K562 (cell line): ENCODE measurements at regions not wholly inside any gene's neighbourhood (a gene's known extent, or its start where the extent isn't known, plus 50 kb on each side); places are given as distances from the start of the nearest gene placed in this dataset.

Source experiments
- ILK ChIP-seq: fragments of 450-650 bp; IDR thresholded peaks from 2 replicates; pipeline ENCODE4 v1.6.1; 2016; ENCODE audit warnings: missing genetic modification characterization, low read depth, mild to moderate bottlenecking, missing compliant biosample characterization, moderate library complexity, borderline replicate concordance
- WHSC1 ChIP-seq: IDR thresholded peaks from one replicate; pipeline ENCODE4 v1.6.1; 2012; ENCODE audit warnings: low read length, control low read depth, inconsistent platforms
- TF ChIP-seq, protein P1 (sequence below): fragments of 150-350 bp; conservative IDR thresholded peaks from 2 replicates; pipeline ENCODE4 v1.6.1; 2014; ENCODE audit warnings: low read length
- TF ChIP-seq, protein P2 (sequence below), 2 experiments: fragments of 450-650 bp in 1 of 2; sonication (generic) in 1 of 2; formaldehyde crosslinking in 1 of 2; IDR thresholded peaks; 2 replicates each; pipeline versions ENCODE4 v1.7.1 to v1.9.0; 2016 to 2022; ENCODE audit warnings: inconsistent platforms in 1 of 2, mild to moderate bottlenecking in 1 of 2, missing genetic modification reagents in 1 of 2

DNA sequence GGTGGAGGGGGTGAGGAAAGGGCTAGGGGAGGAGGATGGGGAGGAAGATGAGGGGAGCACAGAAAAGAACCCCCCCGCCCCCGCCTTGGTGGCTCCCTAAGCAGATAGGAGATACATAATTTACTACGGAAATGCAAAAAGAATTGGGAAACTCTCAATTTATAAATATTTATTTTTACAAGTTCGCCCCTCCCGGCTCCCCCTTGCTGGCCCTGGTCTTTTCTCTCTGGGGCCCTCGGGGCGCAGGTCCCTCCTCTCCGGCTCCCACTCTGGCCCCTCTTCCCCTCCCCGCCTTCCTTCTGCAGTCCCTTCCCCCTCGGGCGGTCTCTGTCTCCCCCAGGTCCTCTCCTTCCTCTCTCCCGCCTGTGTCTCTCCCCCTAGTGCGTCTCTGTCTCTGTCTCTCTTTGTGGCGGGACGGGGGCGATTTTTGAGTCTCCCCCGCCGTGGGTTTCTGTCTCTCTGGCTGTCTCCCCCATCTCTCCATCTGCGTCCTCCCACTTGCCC lies 173.6 kb upstream of the IER5L start (continued):
- TF ChIP-seq, protein P1, sequence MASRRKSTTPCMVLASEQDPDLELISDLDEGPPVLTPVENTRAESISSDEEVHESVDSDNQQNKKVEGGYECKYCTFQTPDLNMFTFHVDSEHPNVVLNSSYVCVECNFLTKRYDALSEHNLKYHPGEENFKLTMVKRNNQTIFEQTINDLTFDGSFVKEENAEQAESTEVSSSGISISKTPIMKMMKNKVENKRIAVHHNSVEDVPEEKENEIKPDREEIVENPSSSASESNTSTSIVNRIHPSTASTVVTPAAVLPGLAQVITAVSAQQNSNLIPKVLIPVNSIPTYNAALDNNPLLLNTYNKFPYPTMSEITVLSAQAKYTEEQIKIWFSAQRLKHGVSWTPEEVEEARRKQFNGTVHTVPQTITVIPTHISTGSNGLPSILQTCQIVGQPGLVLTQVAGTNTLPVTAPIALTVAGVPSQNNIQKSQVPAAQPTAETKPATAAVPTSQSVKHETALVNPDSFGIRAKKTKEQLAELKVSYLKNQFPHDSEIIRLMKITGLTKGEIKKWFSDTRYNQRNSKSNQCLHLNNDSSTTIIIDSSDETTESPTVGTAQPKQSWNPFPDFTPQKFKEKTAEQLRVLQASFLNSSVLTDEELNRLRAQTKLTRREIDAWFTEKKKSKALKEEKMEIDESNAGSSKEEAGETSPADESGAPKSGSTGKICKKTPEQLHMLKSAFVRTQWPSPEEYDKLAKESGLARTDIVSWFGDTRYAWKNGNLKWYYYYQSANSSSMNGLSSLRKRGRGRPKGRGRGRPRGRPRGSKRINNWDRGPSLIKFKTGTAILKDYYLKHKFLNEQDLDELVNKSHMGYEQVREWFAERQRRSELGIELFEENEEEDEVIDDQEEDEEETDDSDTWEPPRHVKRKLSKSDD = no peak
- TF ChIP-seq ILK (no peak), WHSC1 (no peak)
- TF ChIP-seq, protein P2, sequence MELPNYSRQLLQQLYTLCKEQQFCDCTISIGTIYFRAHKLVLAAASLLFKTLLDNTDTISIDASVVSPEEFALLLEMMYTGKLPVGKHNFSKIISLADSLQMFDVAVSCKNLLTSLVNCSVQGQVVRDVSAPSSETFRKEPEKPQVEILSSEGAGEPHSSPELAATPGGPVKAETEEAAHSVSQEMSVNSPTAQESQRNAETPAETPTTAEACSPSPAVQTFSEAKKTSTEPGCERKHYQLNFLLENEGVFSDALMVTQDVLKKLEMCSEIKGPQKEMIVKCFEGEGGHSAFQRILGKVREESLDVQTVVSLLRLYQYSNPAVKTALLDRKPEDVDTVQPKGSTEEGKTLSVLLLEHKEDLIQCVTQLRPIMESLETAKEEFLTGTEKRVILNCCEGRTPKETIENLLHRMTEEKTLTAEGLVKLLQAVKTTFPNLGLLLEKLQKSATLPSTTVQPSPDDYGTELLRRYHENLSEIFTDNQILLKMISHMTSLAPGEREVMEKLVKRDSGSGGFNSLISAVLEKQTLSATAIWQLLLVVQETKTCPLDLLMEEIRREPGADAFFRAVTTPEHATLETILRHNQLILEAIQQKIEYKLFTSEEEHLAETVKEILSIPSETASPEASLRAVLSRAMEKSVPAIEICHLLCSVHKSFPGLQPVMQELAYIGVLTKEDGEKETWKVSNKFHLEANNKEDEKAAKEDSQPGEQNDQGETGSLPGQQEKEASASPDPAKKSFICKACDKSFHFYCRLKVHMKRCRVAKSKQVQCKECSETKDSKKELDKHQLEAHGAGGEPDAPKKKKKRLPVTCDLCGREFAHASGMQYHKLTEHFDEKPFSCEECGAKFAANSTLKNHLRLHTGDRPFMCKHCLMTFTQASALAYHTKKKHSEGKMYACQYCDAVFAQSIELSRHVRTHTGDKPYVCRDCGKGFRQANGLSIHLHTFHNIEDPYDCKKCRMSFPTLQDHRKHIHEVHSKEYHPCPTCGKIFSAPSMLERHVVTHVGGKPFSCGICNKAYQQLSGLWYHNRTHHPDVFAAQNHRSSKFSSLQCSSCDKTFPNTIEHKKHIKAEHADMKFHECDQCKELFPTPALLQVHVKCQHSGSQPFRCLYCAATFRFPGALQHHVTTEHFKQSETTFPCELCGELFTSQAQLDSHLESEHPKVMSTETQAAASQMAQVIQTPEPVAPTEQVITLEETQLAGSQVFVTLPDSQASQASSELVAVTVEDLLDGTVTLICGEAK (IDR thresholded peaks at IDR 0.05) = 0 out of 2 replicates have a peak, but pooled peaks have one; percentile 29
- TF ChIP-seq, protein P2 (CRISPR knock-in tag; IDR thresholded peaks at IDR 0.05) = no peak
